Type B pancreatic cell (in vitro differentiated cells): ENCODE measurements at regions not wholly inside any gene's neighbourhood (a gene's known extent, or its start where the extent isn't known, plus 50 kb on each side); places are given as distances from the start of the nearest gene placed in this dataset.

Source experiments
- DNase-seq: peaks from one replicate; pipeline ENCODE4 v3.0.0; 2021; ENCODE audit warnings: mixed read lengths; ENCODE audit not compliant: unreplicated experiment; ENCODE audit errors: extremely low spot score
- H3K27ac Mint-ChIP-seq: 2 replicates; pipeline ENCODE4 v1.8.0; 2021; ENCODE audit warnings: mild to moderate bottlenecking, mixed read lengths
- H3K27me3 Mint-ChIP-seq: 2 replicates; pipeline ENCODE4 v1.8.0; 2021; ENCODE audit warnings: mixed read lengths
- H3K36me3 Mint-ChIP-seq: 2 replicates; pipeline ENCODE4 v1.8.0; 2021; ENCODE audit warnings: mixed read lengths
- H3K4me1 Mint-ChIP-seq: one replicate; pipeline ENCODE4 v1.8.0; 2021; ENCODE audit warnings: mixed read lengths; ENCODE audit not compliant: unreplicated experiment
- H3K4me3 Mint-ChIP-seq: 2 replicates; pipeline ENCODE4 v1.8.0; 2021; ENCODE audit warnings: mild to moderate bottlenecking, mixed read lengths
- H3K9me3 Mint-ChIP-seq: 2 replicates; pipeline ENCODE4 v1.8.0; 2021; ENCODE audit warnings: mixed read lengths
- CTCF ChIP-seq: fragments of 200-600 bp; sonication (generic); conservative IDR thresholded peaks from 2 replicates; pipeline ENCODE4 v1.5.0; 2021; ENCODE audit warnings: antibody characterized with exemption, mild to moderate bottlenecking

DNA sequence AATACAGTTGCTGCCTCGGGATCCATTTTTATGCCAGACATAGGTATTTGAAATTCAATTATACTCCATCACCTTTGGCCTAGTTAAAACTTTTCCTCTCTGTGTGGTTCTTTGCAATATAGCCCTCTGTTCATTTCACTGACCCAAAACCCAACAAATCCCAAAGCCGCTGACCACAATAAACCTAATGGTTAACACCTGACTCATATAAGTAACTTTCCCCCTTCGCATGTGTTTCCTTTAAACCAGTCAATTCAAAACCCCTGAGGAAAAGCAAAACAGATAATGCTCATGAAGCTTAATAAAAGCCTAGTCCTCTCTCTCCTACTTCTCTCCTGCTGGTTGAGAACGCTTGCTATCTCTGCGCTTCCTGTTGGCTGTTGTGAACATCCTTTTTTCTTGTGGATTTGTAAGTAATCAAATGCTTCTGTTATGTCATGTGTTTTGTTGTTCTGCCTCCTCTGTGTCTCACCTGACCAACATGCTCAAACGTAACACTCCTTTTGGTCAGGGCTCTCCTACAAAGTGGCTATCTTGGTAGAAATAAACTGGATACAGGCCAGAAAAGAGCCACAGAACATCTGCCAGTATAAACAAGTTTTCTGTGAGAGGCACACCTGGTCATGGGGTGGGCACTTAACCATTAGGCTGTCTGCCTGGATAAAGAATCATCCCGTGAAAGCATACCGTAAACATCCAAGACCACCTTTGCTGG, 652.6 kb downstream of the METTL15 start:
- no peak overlapping the region for H3K27ac Mint-ChIP-seq
- H3K4me3 Mint-ChIP-seq = no peak overlapping the region
- H3K9me3 Mint-ChIP-seq = peaks cover 5% of the 10 kb centered on the region
- no peaks in the 10 kb centered on the region for H3K27me3 Mint-ChIP-seq
- H3K36me3 Mint-ChIP-seq = no peaks in the 10 kb centered on the region
- no peak for DNase-seq
- TF ChIP-seq CTCF = no peak
- peaks cover 8% of the 10 kb centered on the region for H3K4me1 Mint-ChIP-seq

- Mint-ChIP-seq H3K27ac (peak overlapping the region; percentile 39), H3K36me3 (no peaks in the 10 kb centered on the region), H3K9me3 (peaks cover 5% of the 10 kb centered on the region), H3K27me3 (no peaks in the 10 kb centered on the region), H3K4me1 (peaks cover 8% of the 10 kb centered on the region), H3K4me3 (peak overlapping the region; percentile 19)
- TF ChIP-seq CTCF = no peak
- no peak for DNase-seq
Measured at GRCh38 chr11:28759311-28759710, 651.1 kb downstream of the METTL15 start.

DNA sequence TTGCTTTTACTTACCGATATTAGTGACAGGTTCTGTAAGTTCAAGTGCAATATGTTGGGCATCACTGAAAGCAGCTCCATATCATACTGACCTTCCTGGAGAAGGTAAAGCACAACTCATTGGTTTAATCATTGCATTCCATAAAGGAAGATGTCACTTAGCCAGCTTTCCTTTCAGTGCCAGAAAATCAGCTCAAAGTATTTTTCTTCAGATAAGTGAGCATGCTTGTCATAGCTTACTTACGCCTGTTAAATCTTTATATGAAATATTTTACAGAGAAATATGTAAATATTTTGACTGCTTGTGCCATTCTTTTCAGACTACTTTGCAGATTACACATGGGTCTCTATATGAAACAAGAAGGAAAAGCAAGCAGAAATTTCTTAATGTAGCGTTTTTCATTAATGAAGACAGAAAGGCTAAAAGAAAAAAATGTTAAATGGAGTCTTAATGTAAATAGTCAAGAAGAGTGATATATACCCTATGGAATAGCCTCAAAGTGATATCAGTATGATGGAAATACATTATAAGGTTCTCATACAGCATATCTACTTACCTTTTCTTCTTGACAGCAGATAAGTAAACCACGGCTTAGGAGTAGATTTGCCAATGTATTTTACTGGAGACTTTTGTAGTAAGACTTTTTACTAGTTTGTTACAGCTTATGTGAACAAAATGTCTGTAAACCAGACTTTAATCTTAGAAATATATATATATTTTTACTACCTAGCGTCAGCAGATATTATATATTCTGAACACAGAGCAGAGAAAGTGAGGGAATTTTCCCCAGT, 649.7 kb downstream of the METTL15 start:
- Mint-ChIP-seq H3K36me3 (no peaks in the 10 kb centered on the region), H3K4me1 (peaks cover 8% of the 10 kb centered on the region), H3K27me3 (no peaks in the 10 kb centered on the region), H3K9me3 (peaks cover 5% of the 10 kb centered on the region), H3K27ac (no peak overlapping the region), H3K4me3 (no peak overlapping the region)
- TF ChIP-seq CTCF = no peak
- no peak for DNase-seq

GRCh38 chr11:28756977-28757376, 648.8 kb downstream of the METTL15 start:
- Mint-ChIP-seq H3K4me3 (no peak overlapping the region), H3K27me3 (no peaks in the 10 kb centered on the region), H3K9me3 (peaks cover 5% of the 10 kb centered on the region), H3K27ac (no peak overlapping the region), H3K36me3 (no peaks in the 10 kb centered on the region), H3K4me1 (peaks cover 8% of the 10 kb centered on the region)
- no peak for TF ChIP-seq CTCF
- no peak for DNase-seq

DNA sequence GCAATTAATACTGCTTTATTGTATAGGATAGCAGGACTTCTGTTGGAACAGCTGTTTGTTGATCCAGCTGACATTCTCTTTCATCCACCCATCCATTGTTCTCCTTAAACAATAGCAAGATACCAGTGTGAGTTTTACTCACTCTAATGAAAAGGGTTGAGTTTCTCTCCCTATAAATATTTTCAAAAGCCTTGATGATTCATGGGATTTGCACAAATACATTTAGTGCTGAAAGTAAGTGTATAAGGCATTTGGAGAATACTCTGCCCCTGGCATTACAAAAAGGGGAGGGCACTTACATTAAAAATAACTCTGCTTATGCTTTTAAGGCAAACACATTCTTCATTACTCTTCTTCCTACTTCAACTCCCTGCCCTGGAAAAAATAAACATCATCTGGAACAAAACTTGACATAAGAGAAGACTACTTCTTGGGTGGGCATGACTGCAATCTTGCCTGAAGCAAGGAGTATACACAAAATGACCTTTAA, 634.9 kb downstream of the METTL15 start:
- H3K9me3 Mint-ChIP-seq = peaks cover 8% of the 10 kb centered on the region
- no peaks in the 10 kb centered on the region for H3K27me3 Mint-ChIP-seq
- H3K4me3 Mint-ChIP-seq = no peak overlapping the region
- peaks cover 20% of the 10 kb centered on the region for H3K4me1 Mint-ChIP-seq
- H3K27ac Mint-ChIP-seq = no peak overlapping the region
- H3K36me3 Mint-ChIP-seq = no peaks in the 10 kb centered on the region
- TF ChIP-seq CTCF = no peak
- DNase-seq = no peak
